Gastroesophageal sphincter (tissue), 4 donors: ENCODE measurements at regions not wholly inside any gene's neighbourhood (a gene's known extent, or its start where the extent isn't known, plus 50 kb on each side); places are given as distances from the start of the nearest gene placed in this dataset.

Source experiments
- ATAC-seq: fragments of 150-250 bp; one replicate; pipeline ENCODE4 v1.9.1; 2016; ENCODE audit warnings: mild to moderate bottlenecking, moderate library complexity
- H3K27ac ChIP-seq, 4 donors: fragments of 200-600 bp; sonication (generic) in 3 of 4; 1 replicate in 3 of 4; 2 replicates in 1 of 4; pipeline ENCODE4 v1.5.1; 2016 to 2019
- H3K27me3 ChIP-seq: fragments of 200-600 bp; sonication (generic); one replicate; pipeline ENCODE4 v1.5.1; 2019
- H3K36me3 ChIP-seq, 2 donors: fragments of 200-600 bp; sonication (generic); one replicate each; pipeline ENCODE4 v1.5.1; 2019; ENCODE audit warnings: control low read depth in 1 of 2
- H3K4me1 ChIP-seq, 3 donors: fragments of 200-600 bp; sonication (generic); 1 replicate in 2 of 3; 2 replicates in 1 of 3; pipeline ENCODE4 v1.5.1; 2016 to 2019; ENCODE audit warnings: control low read depth in 2 of 3
- H3K4me3 ChIP-seq, 2 donors: fragments of 200-600 bp; sonication (generic); one replicate each; pipeline ENCODE4 v1.5.1; 2019; ENCODE audit warnings: mild to moderate bottlenecking in 1 of 2, moderate library complexity in 1 of 2
- H3K9me3 ChIP-seq, 3 donors: fragments of 200-600 bp; sonication (generic); one replicate each; pipeline ENCODE4 v1.5.1; 2017 to 2019; ENCODE audit warnings: control low read depth in 2 of 3
- CTCF ChIP-seq, 4 experiments: fragments of 200-600 bp in 2 of 4; fragments of 450-650 bp in 2 of 4; sonication (generic) in 1 of 4; IDR thresholded peaks; one replicate each; pipeline ENCODE4 v1.5.1; 2017 to 2019; ENCODE audit warnings: antibody characterized with exemption in 4 of 4, mild to moderate bottlenecking in 2 of 4, moderate library complexity in 2 of 4
- EP300 ChIP-seq: sonication (generic); formaldehyde crosslinking; IDR thresholded peaks from one replicate; pipeline ENCODE4 v1.6.1; 2017; ENCODE audit warnings: antibody characterized with exemption, mild to moderate bottlenecking
- POLR2A ChIP-seq, 2 donors: fragments of 450-650 bp; IDR thresholded peaks; one replicate each; pipeline ENCODE4 v1.6.1; 2017; ENCODE audit warnings: antibody characterized with exemption in 2 of 2, mild to moderate bottlenecking in 2 of 2, moderate library complexity in 1 of 2
- POLR2AphosphoS5 ChIP-seq: sonication (generic); formaldehyde crosslinking; IDR thresholded peaks from one replicate; pipeline ENCODE4 v1.6.1; 2017; ENCODE audit warnings: antibody characterized with exemption
- WGBS, 2 donors: methylation state at CpG; one replicate each; pipeline ENCODE4 v1.1.5; 2018; ENCODE audit warnings: low coverage in 1 of 2; 5-methylcytosine and 5-hydroxymethylcytosine counted together

- WGBS, 2 donors, result 86 to 89% methylated on average over 4 of the region's 4 CpGs
- H3K9me3 ChIP-seq, result peaks cover 0 to 9% (median 0%) of the 10 kb centered on the region in 3 donors
- no peak for TF ChIP-seq POLR2AphosphoS5
- TF ChIP-seq EP300, result no peak
- TF ChIP-seq CTCF (IDR thresholded peaks at IDR 0.05), result no peak
- TF ChIP-seq POLR2A (IDR thresholded peaks at IDR 0.05), result no peak
- no peak for ATAC-seq
- H3K36me3 ChIP-seq, result no peaks in the 10 kb centered on the region
- H3K4me1 ChIP-seq, result no peaks in the 10 kb centered on the region
- no peak overlapping the region for H3K4me3 ChIP-seq
- no peaks in the 10 kb centered on the region for H3K27me3 ChIP-seq
- H3K27ac ChIP-seq, result no peak overlapping the region
Observed at GRCh38 chr3:106288781-106289180, 420.0 kb upstream of the CBLB start.

GRCh38 chr3:106290304-106290997 lies 421.6 kb upstream of the CBLB start:
- H3K36me3 ChIP-seq, result no peaks in the 10 kb centered on the region
- WGBS, 2 donors, result 73 to 89% methylated on average over 1 of the region's 1 CpG
- H3K9me3 ChIP-seq, result peaks cover 0 to 9% (median 0%) of the 10 kb centered on the region in 3 donors
- no peaks in the 10 kb centered on the region for H3K27me3 ChIP-seq
- H3K4me3 ChIP-seq, result no peak overlapping the region
- H3K27ac ChIP-seq, result no peak overlapping the region
- H3K4me1 ChIP-seq, result no peaks in the 10 kb centered on the region
- TF ChIP-seq EP300, result no peak
- no peak for ATAC-seq

GRCh38 chr3:106293161-106293560 lies 424.3 kb upstream of the CBLB start:
- TF ChIP-seq CTCF (IDR thresholded peaks at IDR 0.05) (no peak), EP300 (no peak), POLR2AphosphoS5 (no peak), POLR2A (IDR thresholded peaks at IDR 0.05) (no peak)
- Histone ChIP-seq H3K4me1 (no peaks in the 10 kb centered on the region), H3K4me3 (no peak overlapping the region), H3K36me3 (no peaks in the 10 kb centered on the region), H3K9me3 (no peaks in the 10 kb centered on the region), H3K27me3 (no peaks in the 10 kb centered on the region), H3K27ac (no peak overlapping the region)
- ATAC-seq, result no peak
- 56 to 72% methylated on average over 3 of the region's 3 CpGs for WGBS, 2 donors

- no peak for TF ChIP-seq CTCF (IDR thresholded peaks at IDR 0.05)
- Histone ChIP-seq H3K4me1 (no peaks in the 10 kb centered on the region), H3K36me3 (no peaks in the 10 kb centered on the region), H3K4me3 (no peak overlapping the region), H3K27me3 (no peaks in the 10 kb centered on the region), H3K27ac (no peak overlapping the region), H3K9me3 (no peaks in the 10 kb centered on the region)
- ATAC-seq, result no peak
Observed at GRCh38 chr3:106294121-106294520, 425.3 kb upstream of the CBLB start.

- TF ChIP-seq POLR2AphosphoS5 (no peak), EP300 (no peak), CTCF (IDR thresholded peaks at IDR 0.05) (no peak)
- no peaks in the 10 kb centered on the region for H3K9me3 ChIP-seq
- no peak overlapping the region for H3K4me3 ChIP-seq
- WGBS, 2 donors, result 97 to 98% methylated on average over 4 to 5 of the region's 5 CpGs
- peaks cover 0 to 4% (median 0%) of the 10 kb centered on the region in 3 donors for H3K4me1 ChIP-seq
- no peak overlapping the region for H3K27ac ChIP-seq
- no peak for ATAC-seq
- H3K36me3 ChIP-seq, result no peaks in the 10 kb centered on the region
- no peaks in the 10 kb centered on the region for H3K27me3 ChIP-seq
Observed at GRCh38 chr3:106296062-106296461, 427.2 kb upstream of the CBLB start.
